Colon (tissue), 2 donors: ENCODE measurements at regions not wholly inside any gene's neighbourhood (a gene's known extent, or its start where the extent isn't known, plus 50 kb on each side); places are given as distances from the start of the nearest gene placed in this dataset.

ENCODE experiments used
- FAIRE-seq: peaks from 2 replicates; lab custom pipeline; 2012; peaks lifted over from hg19 to GRCh38; lab: Jason Lieb, UNC
- donor health status: control.
- donor health status: control.

DNA sequence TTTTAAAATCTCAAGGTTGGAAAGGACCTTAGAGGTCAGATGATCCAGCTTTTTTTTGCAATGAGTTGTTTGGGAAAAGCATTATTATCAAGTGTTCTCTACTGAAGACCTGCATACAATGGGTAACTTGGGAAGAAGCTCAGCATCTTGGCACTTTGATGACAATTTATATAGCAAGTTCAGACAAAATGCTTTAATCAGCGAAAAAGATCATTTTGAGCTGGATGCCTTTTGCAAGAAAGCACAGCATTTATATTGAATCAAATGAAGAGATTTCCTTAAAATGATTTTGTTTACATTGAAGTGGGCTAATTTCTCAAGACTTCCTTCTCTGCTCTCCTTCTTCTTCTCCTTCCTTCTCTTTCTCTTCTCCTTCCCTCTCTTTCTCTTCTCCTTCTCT lies 796.4 kb upstream of the CDH2 start:
- FAIRE-seq = no peak

- FAIRE-seq = no peak
Observed at GRCh38 chr18:28972333-28972907, 795.5 kb upstream of the CDH2 start.

DNA sequence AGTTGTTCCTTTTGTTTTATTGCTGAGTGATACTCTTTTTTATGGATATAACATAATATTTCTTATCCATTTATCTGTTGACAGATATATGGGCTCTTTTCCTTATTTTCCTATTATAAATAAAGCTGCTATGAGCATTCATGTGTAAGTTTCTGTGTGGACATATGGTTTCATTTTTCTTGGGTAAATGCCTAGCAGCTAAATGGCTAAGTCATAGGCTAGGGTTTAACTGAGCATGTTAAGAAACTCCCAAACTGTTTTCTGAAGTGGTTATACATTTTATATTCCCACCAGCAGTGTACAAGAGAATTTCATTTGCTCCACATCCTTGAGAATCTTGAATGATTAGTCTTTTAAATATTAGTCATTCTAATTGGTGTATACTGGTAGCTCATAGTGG lies 786.6 kb upstream of the CDH2 start:
- FAIRE-seq = no peak

GRCh38 chr18:28961669-28962228 lies 784.8 kb upstream of the CDH2 start:
- FAIRE-seq = no peak

GRCh38 chr18:28960146-28960545 lies 783.2 kb upstream of the CDH2 start:
- no peak for FAIRE-seq

GRCh38 chr18:28952339-28952738 lies 775.4 kb upstream of the CDH2 start:
- FAIRE-seq = no peak

DNA sequence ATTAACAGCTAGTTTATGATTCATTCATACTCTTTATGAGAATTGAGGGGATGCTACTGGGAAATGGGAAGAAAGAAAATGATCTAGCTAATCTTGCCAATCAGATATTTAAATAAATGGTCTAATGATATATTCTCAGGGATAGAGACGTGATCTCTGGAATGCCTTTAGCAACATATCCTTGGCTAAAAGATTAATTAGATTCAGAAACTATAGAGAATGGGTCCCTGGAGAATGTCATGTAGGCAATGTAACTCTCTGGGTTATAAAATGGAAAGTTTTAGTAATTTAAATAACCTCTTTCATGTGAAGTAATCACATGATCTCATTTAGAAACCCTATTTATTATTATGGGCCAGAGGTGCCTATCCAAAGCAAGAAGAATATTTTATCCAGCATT lies 771.0 kb upstream of the CDH2 start:
- no peak for FAIRE-seq

- FAIRE-seq = no peak
Observed at GRCh38 chr18:28946471-28946870, 769.5 kb upstream of the CDH2 start.

DNA sequence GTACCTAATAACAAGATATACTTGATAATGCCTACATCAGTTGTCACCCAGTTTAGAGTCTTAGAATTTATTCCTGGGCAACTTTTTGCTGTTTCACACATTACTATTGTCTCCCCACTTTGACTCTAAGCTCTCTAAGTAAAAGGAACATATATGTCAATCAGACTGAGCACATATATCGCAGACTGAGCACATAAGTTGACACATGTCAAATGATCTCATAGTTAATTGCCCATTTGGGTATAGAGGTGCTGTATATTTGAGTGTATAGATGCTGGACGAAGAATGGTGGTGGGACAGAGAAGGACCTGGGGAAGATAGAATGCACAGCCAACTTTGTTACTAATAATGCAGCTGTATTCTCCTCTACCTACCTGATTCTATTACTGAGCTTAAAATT lies 746.0 kb upstream of the CDH2 start:
- FAIRE-seq = no peak

DNA sequence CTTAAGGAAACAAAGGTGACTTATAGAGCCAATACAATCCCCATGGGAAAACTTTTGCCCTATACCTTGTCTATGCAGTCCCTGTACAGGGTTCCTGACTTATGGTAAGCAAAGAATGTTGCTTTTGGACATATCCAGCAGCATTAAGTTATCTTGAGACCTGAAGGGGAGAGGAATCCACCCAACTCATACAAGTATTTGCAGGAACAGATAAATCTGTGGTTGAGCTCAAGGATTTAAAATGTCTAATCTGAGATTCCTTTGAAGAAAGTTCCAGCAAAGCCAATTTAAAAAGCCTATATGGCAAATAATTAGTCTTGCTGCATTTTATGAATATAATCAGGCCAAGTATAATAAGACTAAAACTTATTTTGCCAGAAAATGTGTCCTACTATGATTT lies 739.5 kb upstream of the CDH2 start:
- FAIRE-seq = no peak

- no peak for FAIRE-seq
Observed at GRCh38 chr18:28905509-28905908, 728.6 kb upstream of the CDH2 start.

GRCh38 chr18:28904789-28905364 lies 727.9 kb upstream of the CDH2 start:
- no peak for FAIRE-seq

GRCh38 chr18:28903306-28903705 lies 726.4 kb upstream of the CDH2 start:
- no peak for FAIRE-seq

GRCh38 chr18:28890791-28891190 lies 713.9 kb upstream of the CDH2 start:
- FAIRE-seq = no peak

- no peak for FAIRE-seq
Observed at GRCh38 chr18:28884304-28884703, 707.4 kb upstream of the CDH2 start.

DNA sequence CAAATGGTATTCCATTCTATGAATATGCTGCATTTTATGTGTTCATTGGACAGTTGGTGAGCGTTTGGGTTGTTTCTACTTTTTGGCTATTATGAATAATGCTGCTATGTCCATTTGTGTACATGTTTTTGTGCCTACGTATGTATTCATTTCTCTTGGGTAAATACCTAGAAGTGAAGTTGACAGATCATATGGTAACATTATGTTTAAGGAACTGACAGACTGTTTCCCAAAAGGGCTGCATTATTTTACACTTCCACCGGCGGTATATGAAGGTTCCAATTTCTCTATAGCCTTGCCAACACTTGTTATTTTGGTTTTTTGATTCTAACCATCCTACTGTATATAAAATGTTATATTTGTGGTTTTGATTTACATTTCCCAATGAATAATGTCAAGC lies 703.9 kb upstream of the CDH2 start:
- FAIRE-seq = no peak

DNA sequence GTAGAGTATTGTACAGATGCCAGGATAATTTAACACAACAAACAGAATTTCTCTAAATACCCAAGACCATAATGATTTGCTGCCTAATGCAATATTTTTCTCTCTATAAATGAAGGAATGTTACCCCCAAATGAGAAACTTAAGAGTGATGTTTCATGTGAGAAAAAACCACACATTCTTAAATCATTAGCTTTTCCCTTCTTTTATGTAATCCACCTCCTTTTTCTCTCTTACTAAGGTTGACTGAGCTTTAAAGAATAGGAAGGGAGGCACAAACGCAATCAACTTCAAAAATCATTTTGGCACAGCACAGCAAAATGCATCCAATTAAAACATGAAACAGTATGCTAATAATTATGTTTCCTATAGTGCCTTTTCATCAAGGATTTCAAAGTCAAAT lies 698.1 kb upstream of the CDH2 start:
- no peak for FAIRE-seq

GRCh38 chr18:28863396-28863795 lies 686.5 kb upstream of the CDH2 start:
- FAIRE-seq = no peak

GRCh38 chr18:28858248-28858647 lies 681.3 kb upstream of the CDH2 start:
- FAIRE-seq = no peak

GRCh38 chr18:28855989-28856388 lies 679.1 kb upstream of the CDH2 start:
- FAIRE-seq = no peak

GRCh38 chr18:28855524-28855923 lies 678.6 kb upstream of the CDH2 start:
- FAIRE-seq = no peak

DNA sequence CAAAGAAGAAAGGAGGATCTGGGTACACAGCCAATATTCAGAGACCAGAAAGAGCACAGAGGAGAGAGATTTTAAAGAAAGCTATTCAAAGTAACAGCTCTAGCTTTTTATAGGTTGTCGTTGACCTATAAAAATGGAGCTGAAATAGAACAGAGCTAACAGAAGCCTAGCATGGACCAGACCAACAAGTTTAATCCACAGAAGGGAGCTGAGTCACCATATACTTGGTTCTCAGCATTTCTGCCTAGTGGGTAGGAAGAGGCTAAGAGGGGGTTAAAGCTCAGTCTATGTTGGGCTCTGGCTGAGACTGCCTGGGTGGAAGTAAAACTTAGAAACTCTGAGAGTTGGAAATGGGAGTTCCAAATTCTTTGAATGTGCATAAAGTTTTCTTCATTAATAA lies 678.0 kb upstream of the CDH2 start:
- no peak for FAIRE-seq

- no peak for FAIRE-seq
Observed at GRCh38 chr18:28846958-28847357, 670.0 kb upstream of the CDH2 start.

DNA sequence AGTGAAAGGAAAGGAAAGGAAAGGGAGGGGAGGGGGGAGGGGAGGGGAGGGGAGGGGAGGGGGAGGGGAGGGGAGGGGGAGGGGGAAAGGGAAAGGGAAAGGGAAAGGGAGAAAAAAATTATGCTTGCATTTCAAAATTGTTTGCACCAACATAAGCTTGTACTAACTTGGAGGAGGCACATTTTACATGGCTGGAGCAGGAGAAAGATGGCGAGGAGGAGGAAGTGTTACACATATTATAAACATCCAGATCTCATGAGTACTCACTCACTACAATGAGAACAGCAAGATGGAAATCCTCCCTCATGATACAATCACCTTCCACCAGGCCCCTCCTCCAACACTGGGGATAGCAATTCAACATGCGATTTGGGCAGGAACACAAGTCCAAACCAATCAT lies 660.2 kb upstream of the CDH2 start:
- FAIRE-seq = no peak
